ENCODE measurements at regions not wholly inside any gene's neighbourhood (a gene's known extent, or its start where the extent isn't known, plus 50 kb on each side); places are given as distances from the start of the nearest gene placed in this dataset.
"Not testable (repeated sequence)": the region's sequence is repeated elsewhere in the genome, so short reads cannot be mapped to it uniquely, and the experiment has no call there.

GRCh38 chr22:19661156-19661555 is 53.1 kb upstream of the SEPTIN5 start:
- no peak overlapping the region for H3K4me3 Mint-ChIP-seq
- H3K4me1 Mint-ChIP-seq = no peaks in the 10 kb centered on the region
- no peaks in the 10 kb centered on the region for H3K36me3 Mint-ChIP-seq
- no peaks in the 10 kb centered on the region for H3K27me3 Mint-ChIP-seq (ENCODE audit: low read depth in 3 of 3)
- no peak for DNase-seq
- H3K27ac Mint-ChIP-seq = no peak overlapping the region
- no peaks in the 10 kb centered on the region for H3K9me3 Mint-ChIP-seq

DNA sequence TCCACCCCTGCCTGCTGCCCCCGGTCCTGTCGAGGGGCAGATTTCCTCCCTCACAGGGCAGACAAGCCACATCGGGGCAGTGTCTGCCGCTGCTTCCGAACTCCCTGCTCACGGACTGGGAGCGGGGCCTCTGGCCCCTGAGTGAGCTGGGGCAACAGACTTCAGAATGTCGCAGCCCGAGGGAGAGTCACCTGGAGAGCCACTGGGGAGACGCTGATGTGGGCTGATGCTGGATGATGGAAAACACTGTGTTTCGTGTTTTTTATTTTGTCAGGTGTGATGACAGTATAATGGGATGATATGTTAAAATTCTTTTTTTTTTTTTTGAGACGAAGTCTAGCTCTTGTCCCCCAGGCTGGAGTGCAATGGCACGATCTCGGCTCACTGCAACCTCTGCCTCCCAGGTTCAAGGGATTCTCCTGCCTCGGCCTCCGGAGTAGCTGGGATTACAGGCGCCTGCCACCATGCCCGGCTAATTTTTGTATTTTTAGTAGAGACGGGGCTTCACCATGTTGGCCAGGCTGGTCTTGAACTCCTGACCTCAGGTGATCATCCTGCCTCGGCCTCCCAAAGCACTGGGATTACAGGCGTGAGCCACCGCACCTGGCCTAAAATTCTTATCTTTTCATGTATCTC is 52.1 kb upstream of the SEPTIN5 start:
- not testable (repeated sequence) for H3K36me3 Mint-ChIP-seq; DNase-seq; H3K4me1 Mint-ChIP-seq; H3K27me3 Mint-ChIP-seq (ENCODE audit: low read depth in 3 of 3); H3K4me3 Mint-ChIP-seq; H3K27ac Mint-ChIP-seq; H3K9me3 Mint-ChIP-seq

DNA sequence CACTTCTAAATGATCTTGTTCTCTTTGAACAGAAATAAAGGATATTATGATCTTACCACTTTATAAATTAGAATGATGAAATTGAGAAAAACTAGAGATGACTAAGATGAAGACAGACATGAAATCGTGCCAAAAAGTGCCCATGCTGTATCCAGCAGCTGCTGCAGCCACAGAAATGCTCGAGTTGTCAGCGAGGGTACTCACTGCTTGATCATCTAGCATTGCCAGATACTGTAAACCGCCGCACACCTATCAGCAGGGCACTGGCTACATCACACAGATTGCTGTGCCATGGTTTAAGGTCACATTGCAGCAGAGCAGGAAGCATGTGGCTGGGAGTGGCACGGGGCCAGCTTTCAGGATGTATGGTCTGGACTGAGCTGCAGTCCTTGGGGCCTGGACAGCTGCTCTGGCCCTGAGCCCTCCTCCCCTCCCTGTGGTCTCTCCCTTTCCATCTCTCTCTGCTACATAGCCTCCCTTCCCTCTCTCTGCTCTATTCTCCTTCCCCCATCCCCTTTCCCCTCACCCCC is 51.0 kb upstream of the SEPTIN5 start:
- DNase-seq = no peak
- no peaks in the 10 kb centered on the region for H3K4me1 Mint-ChIP-seq
- no peak overlapping the region for H3K27ac Mint-ChIP-seq
- H3K9me3 Mint-ChIP-seq = no peaks in the 10 kb centered on the region
- H3K4me3 Mint-ChIP-seq = no peak overlapping the region
- no peaks in the 10 kb centered on the region for H3K36me3 Mint-ChIP-seq
- H3K27me3 Mint-ChIP-seq (ENCODE audit: low read depth in 3 of 3) = peaks cover 0 to 6% (median 2%) of the 10 kb centered on the region in 3 donors

GRCh38 chr22:19663821-19664355 is 50.4 kb upstream of the SEPTIN5 start:
- H3K27me3 Mint-ChIP-seq (ENCODE audit: low read depth in 3 of 3) = peaks cover 0 to 6% (median 2%) of the 10 kb centered on the region in 3 donors
- no peak overlapping the region for H3K4me3 Mint-ChIP-seq
- H3K4me1 Mint-ChIP-seq = no peaks in the 10 kb centered on the region
- H3K27ac Mint-ChIP-seq = no peak overlapping the region
- DNase-seq = no peak
- no peaks in the 10 kb centered on the region for H3K9me3 Mint-ChIP-seq
- H3K36me3 Mint-ChIP-seq = no peaks in the 10 kb centered on the region

DNA sequence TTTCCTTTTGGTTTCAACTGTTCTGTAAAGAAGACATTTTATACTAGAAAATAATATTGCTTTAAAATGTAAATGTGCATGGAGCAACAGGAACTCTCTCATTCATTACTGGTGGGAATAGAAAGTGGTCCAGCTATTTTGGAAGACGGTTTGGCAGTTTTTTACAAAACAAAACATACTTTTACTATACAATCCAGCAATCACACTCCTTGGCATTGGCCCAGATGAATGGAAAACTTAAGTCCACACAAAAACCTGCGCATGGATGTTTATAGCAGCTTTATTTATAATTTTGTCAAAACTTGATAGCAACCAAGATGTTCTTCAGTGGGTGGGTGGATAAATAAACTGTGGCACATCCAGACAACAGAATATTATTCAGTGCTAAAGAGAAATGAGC is 49.9 kb upstream of the SEPTIN5 start:
- H3K36me3 Mint-ChIP-seq = no peaks in the 10 kb centered on the region
- peaks cover 0 to 6% (median 2%) of the 10 kb centered on the region in 3 donors for H3K27me3 Mint-ChIP-seq (ENCODE audit: low read depth in 3 of 3)
- H3K4me3 Mint-ChIP-seq = no peak overlapping the region
- H3K9me3 Mint-ChIP-seq = no peaks in the 10 kb centered on the region
- DNase-seq = no peak
- no peak overlapping the region for H3K27ac Mint-ChIP-seq
- H3K4me1 Mint-ChIP-seq = no peaks in the 10 kb centered on the region
